HepG2 (cell line): ENCODE measurements at regions not wholly inside any gene's neighbourhood (a gene's known extent, or its start where the extent isn't known, plus 50 kb on each side); places are given as distances from the start of the nearest gene placed in this dataset.

Experiments
- BHLHE40 ChIP-seq: IDR thresholded peaks from 2 replicates; pipeline ENCODE4 v1.6.1; 2011; ENCODE audit warnings: low read length, improper control_type of control experiment
- BRD4 ChIP-seq: sonication (generic); formaldehyde crosslinking; IDR thresholded peaks from 2 replicates; pipeline ENCODE4 v1.4.0; 2020; ENCODE audit warnings: missing genetic modification reagents
- KAT7 ChIP-seq: IDR thresholded peaks from 2 replicates; pipeline ENCODE4 v1.6.1; 2018; ENCODE audit warnings: borderline replicate concordance, missing compliant biosample characterization
- KDM3A ChIP-seq: IDR thresholded peaks from 2 replicates; pipeline ENCODE4 v1.6.1; 2018; ENCODE audit warnings: low read depth, missing compliant biosample characterization
- RAD21 ChIP-seq: fragments of 450-650 bp; formaldehyde crosslinking; IDR thresholded peaks from 2 replicates; pipeline ENCODE4 v1.5.0; 2020; ENCODE audit warnings: mild to moderate bottlenecking
- RFX5 ChIP-seq: IDR thresholded peaks from 2 replicates; pipeline ENCODE4 v1.6.1; 2011; ENCODE audit warnings: low read depth, low read length, improper control_type of control experiment
- ZNF335 ChIP-seq: sonication (generic); formaldehyde crosslinking; IDR thresholded peaks from 2 replicates; pipeline ENCODE4 v1.4.0; 2020; ENCODE audit warnings: missing genetic modification reagents
- ZNF446 ChIP-seq: sonication (generic); formaldehyde crosslinking; IDR thresholded peaks from 2 replicates; pipeline ENCODE4 v1.5.0; 2020; ENCODE audit warnings: mild to moderate bottlenecking, missing genetic modification reagents
- ZNF562 ChIP-seq: sonication (generic); formaldehyde crosslinking; IDR thresholded peaks from 2 replicates; pipeline ENCODE4 v1.8.0; 2022; ENCODE audit warnings: missing genetic modification reagents, borderline replicate concordance
- ZNF672 ChIP-seq: sonication (generic); formaldehyde crosslinking; IDR thresholded peaks from 2 replicates; pipeline ENCODE4 v1.8.1; 2022; ENCODE audit warnings: missing genetic modification reagents
- TF ChIP-seq, protein P1 (sequence below): IDR thresholded peaks from 2 replicates; pipeline ENCODE4 v1.6.1; 2012; ENCODE audit warnings: low read depth, low read length, improper control_type of control experiment
- TF ChIP-seq, protein P2 (sequence below): sonication (generic); formaldehyde crosslinking; IDR thresholded peaks from 2 replicates; pipeline ENCODE4 v1.8.1; 2023; ENCODE audit warnings: missing genetic modification reagents, inconsistent platforms, borderline replicate concordance
- TF ChIP-seq, protein P3 (sequence below): IDR thresholded peaks from 2 replicates; pipeline ENCODE4 v1.6.1; 2016; ENCODE audit warnings: mild to moderate bottlenecking, missing biosample characterization, missing genetic modification reagents

DNA sequence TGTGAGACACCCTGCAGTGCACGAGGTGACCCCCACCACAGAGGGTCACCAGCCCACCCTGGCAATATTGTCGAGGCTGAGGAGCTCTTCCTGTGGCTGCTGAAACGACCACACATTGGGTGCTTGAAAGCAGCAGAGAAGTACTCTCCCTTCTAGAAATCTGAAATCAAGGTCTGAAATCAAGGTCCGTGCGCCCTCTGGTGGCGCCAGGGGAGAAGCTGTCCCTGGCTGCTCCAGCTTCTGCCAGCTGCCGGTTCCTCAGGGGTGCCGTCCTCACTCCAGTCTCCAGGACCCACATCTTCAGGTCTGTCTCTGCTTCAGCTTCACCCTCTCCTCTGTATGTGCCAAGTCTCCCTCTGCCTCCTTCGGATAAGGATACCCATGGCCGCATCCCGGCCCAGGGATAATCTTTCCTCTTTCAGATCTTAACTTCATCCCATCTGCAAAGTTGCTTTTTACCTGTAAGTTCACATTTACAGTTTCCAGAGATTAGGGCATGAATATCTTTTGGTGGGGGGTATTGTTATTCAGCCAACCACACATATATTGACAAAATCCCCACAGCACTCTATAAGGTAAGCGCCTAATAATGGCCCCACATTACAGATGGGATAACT is 108.3 kb upstream of the PHACTR3 start (continued):
- TF ChIP-seq, protein P1, sequence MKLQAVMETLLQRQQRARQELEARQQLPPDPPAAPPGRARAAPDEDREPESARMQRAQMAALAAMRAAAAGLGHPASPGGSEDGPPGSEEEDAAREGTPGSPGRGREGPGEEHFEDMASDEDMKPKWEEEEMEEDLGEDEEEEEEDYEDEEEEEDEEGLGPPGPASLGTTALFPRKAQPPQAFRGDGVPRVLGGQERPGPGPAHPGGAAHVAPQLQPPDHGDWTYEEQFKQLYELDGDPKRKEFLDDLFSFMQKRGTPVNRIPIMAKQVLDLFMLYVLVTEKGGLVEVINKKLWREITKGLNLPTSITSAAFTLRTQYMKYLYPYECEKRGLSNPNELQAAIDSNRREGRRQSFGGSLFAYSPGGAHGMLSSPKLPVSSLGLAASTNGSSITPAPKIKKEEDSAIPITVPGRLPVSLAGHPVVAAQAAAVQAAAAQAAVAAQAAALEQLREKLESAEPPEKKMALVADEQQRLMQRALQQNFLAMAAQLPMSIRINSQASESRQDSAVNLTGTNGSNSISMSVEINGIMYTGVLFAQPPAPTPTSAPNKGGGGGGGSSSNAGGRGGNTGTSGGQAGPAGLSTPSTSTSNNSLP, result peak; percentile 44; the same call in 1 of the 2 replicates
- TF ChIP-seq RFX5 (peak; percentile 54), BHLHE40 (0 out of 2 replicates have a peak, but pooled peaks have one; percentile 23), KAT7 (no peak), ZNF562 (CRISPR knock-in tag) (no peak), RAD21 (peak; percentile 76), ZNF446 (no peak), KDM3A (CRISPR knock-in tag) (0 out of 2 replicates have a peak, but pooled peaks have one; percentile 43), BRD4 (CRISPR knock-in tag) (no peak), ZNF672 (CRISPR knock-in tag) (no peak), ZNF335 (CRISPR knock-in tag) (no peak)
- TF ChIP-seq, protein P2, sequence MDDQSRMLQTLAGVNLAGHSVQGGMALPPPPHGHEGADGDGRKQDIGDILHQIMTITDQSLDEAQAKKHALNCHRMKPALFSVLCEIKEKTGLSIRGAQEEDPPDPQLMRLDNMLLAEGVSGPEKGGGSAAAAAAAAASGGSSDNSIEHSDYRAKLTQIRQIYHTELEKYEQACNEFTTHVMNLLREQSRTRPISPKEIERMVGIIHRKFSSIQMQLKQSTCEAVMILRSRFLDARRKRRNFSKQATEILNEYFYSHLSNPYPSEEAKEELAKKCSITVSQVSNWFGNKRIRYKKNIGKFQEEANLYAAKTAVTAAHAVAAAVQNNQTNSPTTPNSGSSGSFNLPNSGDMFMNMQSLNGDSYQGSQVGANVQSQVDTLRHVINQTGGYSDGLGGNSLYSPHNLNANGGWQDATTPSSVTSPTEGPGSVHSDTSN (CRISPR knock-in tag), result no peak
- TF ChIP-seq, protein P3, sequence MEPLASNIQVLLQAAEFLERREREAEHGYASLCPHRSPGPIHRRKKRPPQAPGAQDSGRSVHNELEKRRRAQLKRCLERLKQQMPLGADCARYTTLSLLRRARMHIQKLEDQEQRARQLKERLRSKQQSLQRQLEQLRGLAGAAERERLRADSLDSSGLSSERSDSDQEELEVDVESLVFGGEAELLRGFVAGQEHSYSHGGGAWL, result 0 out of 2 replicates have a peak, but pooled peaks have one; percentile 30
- TF ChIP-seq, all 625 proteins: peak for 12
